Natural killer cell (primary cell): ENCODE measurements at regions not wholly inside any gene's neighbourhood (a gene's known extent, or its start where the extent isn't known, plus 50 kb on each side); places are given as distances from the start of the nearest gene placed in this dataset.

Experiments
- ATAC-seq, 3 donors: fragments of 150-1000 bp in 2 of 3; fragments of 200-7000 bp in 1 of 3; cut with Tn5 transposase; 1 replicate in 1 of 3; 2 replicates in 2 of 3; pipeline ENCODE4 v1.10.0; 2021; ENCODE audit warnings: mild to moderate bottlenecking in 2 of 3, moderate library complexity in 2 of 3
- DNase-seq, 2 donors: peaks; one replicate each; pipeline versions ENCODE4 v3.0.0 to v3.0.0-alpha.2; 2013 to 2021; ENCODE audit warnings: mixed read lengths in 1 of 2
- H3K27ac ChIP-seq: one replicate; pipeline ENCODE4 v1.5.1; 2013; ENCODE audit warnings: mild to moderate bottlenecking, low read length
- H3K27me3 ChIP-seq: one replicate; pipeline ENCODE4 v1.6.1; 2013; ENCODE audit warnings: low read length; ENCODE audit not compliant: control insufficient read depth, insufficient read depth
- H3K36me3 ChIP-seq: one replicate; pipeline ENCODE4 v1.6.1; 2013; ENCODE audit warnings: low read length; ENCODE audit not compliant: control insufficient read depth, insufficient read depth
- H3K4me1 ChIP-seq: one replicate; pipeline ENCODE4 v1.6.1; 2013; ENCODE audit warnings: low read length; ENCODE audit not compliant: control insufficient read depth, insufficient read depth
- H3K4me3 ChIP-seq: one replicate; pipeline ENCODE4 v1.5.1; 2013; ENCODE audit warnings: low read length
- H3K9me3 ChIP-seq: one replicate; pipeline ENCODE4 v1.6.1; 2013; ENCODE audit warnings: low read length; ENCODE audit not compliant: control insufficient read depth, insufficient read depth
- H3K27ac Mint-ChIP-seq, 2 donors: one replicate each; pipeline ENCODE4 v1.8.0; 2022; ENCODE audit warnings: mild to moderate bottlenecking in 2 of 2, mixed read lengths in 2 of 2, moderate library complexity in 1 of 2
- H3K27me3 Mint-ChIP-seq, 2 donors: one replicate each; pipeline ENCODE4 v1.8.0; 2022; ENCODE audit warnings: low read depth in 2 of 2, mixed read lengths in 2 of 2
- H3K36me3 Mint-ChIP-seq: one replicate; pipeline ENCODE4 v1.8.0; 2022; ENCODE audit warnings: mixed read lengths
- H3K4me1 Mint-ChIP-seq, 2 donors: one replicate each; pipeline ENCODE4 v1.8.0; 2022; ENCODE audit warnings: mixed read lengths in 2 of 2
- H3K4me3 Mint-ChIP-seq: one replicate; pipeline ENCODE4 v1.8.0; 2022; ENCODE audit warnings: mild to moderate bottlenecking, moderate library complexity, mixed read lengths
- H3K9me3 Mint-ChIP-seq, 2 donors: one replicate each; pipeline ENCODE4 v1.8.0; 2022; ENCODE audit warnings: mixed read lengths in 2 of 2
- WGBS: methylation state at CpG from one replicate; pipeline ENCODE4 v1.1.7; 2013; ENCODE audit warnings: missing lambda C conversion rate; ENCODE audit not compliant: insufficient coverage; 5-methylcytosine and 5-hydroxymethylcytosine counted together
- intact Hi-C: fragments of 100-400 bp; cut with micrococcal nuclease; formaldehyde crosslinking; loops from one replicate; pipeline ENCODE4 v1.14.2; 2022
- TF ChIP-seq, protein P1 (sequence below): fragments of 200-600 bp; IDR thresholded peaks from one replicate; pipeline ENCODE4 v1.8.0; 2022; ENCODE audit warnings: antibody characterized with exemption

DNA sequence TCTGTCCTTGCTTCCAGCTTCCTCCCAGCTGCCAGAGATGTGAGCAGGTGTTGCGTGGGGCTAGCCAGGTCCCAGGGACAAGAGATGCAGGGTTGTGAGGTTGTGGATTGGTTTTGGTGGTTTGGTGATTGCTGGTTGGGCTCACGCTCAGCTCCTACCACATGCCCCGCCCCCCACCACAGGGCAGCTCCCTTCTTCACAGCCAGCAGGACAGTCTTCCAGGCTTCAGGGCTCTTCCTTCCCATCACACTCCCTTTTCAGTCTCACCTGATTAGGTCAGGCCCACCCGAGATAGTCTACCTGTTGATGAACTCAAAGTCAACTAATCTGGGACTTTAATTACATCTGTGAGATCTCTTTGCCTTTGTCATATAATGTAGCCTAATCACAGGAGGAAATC, 52.0 kb upstream of the GLI2 start:
- Histone ChIP-seq H3K4me1 (peaks cover 5% of the 10 kb centered on the region), H3K4me3 (no peak overlapping the region), H3K9me3 (no peaks in the 10 kb centered on the region), H3K36me3 (no peaks in the 10 kb centered on the region), H3K27me3 (no peaks in the 10 kb centered on the region), H3K27ac (no peak overlapping the region)
- ATAC-seq (no peak), DNase-seq (no peak)
- intact Hi-C loops, result loop anchor here (10.0 kb wide), 1 partner anchor 979 kb away; no protein-coding TSS in a partner anchor
- H3K27me3 Mint-ChIP-seq, result peaks cover under 1 to 8% of the 10 kb centered on the region in 2 donors
- no peaks in the 10 kb centered on the region for H3K4me1 Mint-ChIP-seq
- H3K36me3 Mint-ChIP-seq, result no peaks in the 10 kb centered on the region
- 69% methylated on average over 4 of the region's 4 CpGs for WGBS
- no peak overlapping the region for H3K4me3 Mint-ChIP-seq
- no peak overlapping the region for H3K27ac Mint-ChIP-seq
- TF ChIP-seq, protein P1, sequence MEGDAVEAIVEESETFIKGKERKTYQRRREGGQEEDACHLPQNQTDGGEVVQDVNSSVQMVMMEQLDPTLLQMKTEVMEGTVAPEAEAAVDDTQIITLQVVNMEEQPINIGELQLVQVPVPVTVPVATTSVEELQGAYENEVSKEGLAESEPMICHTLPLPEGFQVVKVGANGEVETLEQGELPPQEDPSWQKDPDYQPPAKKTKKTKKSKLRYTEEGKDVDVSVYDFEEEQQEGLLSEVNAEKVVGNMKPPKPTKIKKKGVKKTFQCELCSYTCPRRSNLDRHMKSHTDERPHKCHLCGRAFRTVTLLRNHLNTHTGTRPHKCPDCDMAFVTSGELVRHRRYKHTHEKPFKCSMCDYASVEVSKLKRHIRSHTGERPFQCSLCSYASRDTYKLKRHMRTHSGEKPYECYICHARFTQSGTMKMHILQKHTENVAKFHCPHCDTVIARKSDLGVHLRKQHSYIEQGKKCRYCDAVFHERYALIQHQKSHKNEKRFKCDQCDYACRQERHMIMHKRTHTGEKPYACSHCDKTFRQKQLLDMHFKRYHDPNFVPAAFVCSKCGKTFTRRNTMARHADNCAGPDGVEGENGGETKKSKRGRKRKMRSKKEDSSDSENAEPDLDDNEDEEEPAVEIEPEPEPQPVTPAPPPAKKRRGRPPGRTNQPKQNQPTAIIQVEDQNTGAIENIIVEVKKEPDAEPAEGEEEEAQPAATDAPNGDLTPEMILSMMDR, result no peak
- no peaks in the 10 kb centered on the region for H3K9me3 Mint-ChIP-seq

- Mint-ChIP-seq H3K9me3 (no peaks in the 10 kb centered on the region), H3K4me1 (no peaks in the 10 kb centered on the region), H3K36me3 (no peaks in the 10 kb centered on the region), H3K27ac (no peak overlapping the region), H3K4me3 (no peak overlapping the region), H3K27me3 (peaks cover 8 to 10% of the 10 kb centered on the region in 2 donors)
- no peaks in the 10 kb centered on the region for H3K27me3 ChIP-seq
- H3K4me3 ChIP-seq, result no peak overlapping the region
- ATAC-seq (no peak), DNase-seq (no peak)
- no peaks in the 10 kb centered on the region for H3K9me3 ChIP-seq
- intact Hi-C loops, result loop anchor here (10.0 kb wide), 1 partner anchor 980 kb away; no protein-coding TSS in a partner anchor
- no peak overlapping the region for H3K27ac ChIP-seq
- WGBS, result 85% methylated on average over 8 of the region's 9 CpGs
- peaks cover 5% of the 10 kb centered on the region for H3K4me1 ChIP-seq
- TF ChIP-seq, protein P1, result no peak
- no peaks in the 10 kb centered on the region for H3K36me3 ChIP-seq
Observed at GRCh38 chr2:120684289-120685065, 51.2 kb upstream of the GLI2 start.

DNA sequence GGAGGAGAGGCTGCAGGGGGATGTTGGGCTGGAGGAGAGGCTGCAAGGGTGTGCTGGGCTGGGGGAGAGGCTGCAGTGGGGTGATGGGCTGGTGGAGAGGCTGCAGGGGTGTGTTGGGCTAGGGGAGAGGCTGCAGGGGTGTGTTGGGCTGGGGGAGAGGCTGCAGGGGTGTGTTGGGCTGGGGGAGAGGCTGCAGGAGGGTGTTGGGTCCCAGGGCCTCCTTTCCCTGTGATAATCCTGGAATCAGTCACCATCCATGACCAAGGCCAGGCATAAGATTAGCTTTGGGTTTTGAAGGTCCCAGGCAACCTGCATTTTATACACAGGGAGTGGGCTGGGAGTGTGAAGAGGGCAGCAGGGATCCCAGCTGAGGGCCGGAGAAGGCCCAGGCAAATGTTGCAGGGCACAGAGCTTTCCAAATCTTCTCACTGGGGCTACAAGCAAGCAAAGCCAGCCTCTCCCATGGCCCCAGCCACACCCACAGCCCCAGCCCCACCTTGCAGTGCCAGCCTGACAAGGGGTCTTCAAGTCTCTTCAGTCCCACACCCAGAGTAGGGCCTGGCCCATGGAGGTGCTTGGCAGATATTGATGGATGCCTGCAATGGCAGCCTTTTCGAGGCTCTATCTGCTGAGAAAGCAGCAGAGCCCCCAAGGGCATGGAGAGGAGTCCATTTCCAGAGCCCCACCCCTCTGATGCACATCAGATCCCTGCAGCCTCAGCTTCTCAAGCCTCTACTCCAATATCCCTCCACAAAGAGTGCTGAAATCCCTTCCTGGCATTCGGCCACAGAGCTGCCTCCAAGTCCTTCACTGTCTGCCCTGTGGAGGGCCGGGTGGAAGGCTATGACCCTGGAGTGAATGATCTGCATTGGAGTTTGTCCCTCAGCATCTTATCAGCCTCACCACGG, 50.3 kb upstream of the GLI2 start:
- H3K4me1 ChIP-seq, result no peaks in the 10 kb centered on the region
- ATAC-seq (no peak), DNase-seq (no peak)
- TF ChIP-seq, protein P1, result no peak
- no peaks in the 10 kb centered on the region for H3K27me3 ChIP-seq
- intact Hi-C loops, result loop anchor here (10.0 kb wide), 1 partner anchor 981 kb away; no protein-coding TSS in a partner anchor
- H3K27me3 Mint-ChIP-seq, result peaks cover 10 to 13% of the 10 kb centered on the region in 2 donors
- H3K9me3 ChIP-seq, result no peaks in the 10 kb centered on the region
- no peaks in the 10 kb centered on the region for H3K36me3 Mint-ChIP-seq
- no peak overlapping the region for H3K4me3 Mint-ChIP-seq
- no peaks in the 10 kb centered on the region for H3K9me3 Mint-ChIP-seq
- 72% methylated on average over 5 of the region's 5 CpGs for WGBS
- H3K36me3 ChIP-seq, result no peaks in the 10 kb centered on the region
- no peak overlapping the region for H3K27ac Mint-ChIP-seq
- H3K4me3 ChIP-seq, result no peak overlapping the region
- no peaks in the 10 kb centered on the region for H3K4me1 Mint-ChIP-seq
- H3K27ac ChIP-seq, result no peak overlapping the region
